WTC11 (cell line): ENCODE measurements at regions not wholly inside any gene's neighbourhood (a gene's known extent, or its start where the extent isn't known, plus 50 kb on each side); places are given as distances from the start of the nearest gene placed in this dataset.

Source experiments
- FOXK1 ChIP-seq: sonication (generic); formaldehyde crosslinking; IDR thresholded peaks from 2 replicates; pipeline ENCODE4 v1.8.0; 2022; ENCODE audit warnings: mild to moderate bottlenecking, moderate library complexity, missing genetic modification reagents
- JUN ChIP-seq: sonication (generic); formaldehyde crosslinking; IDR thresholded peaks from 2 replicates; pipeline ENCODE4 v1.8.0; 2023; ENCODE audit warnings: mild to moderate bottlenecking, missing genetic modification reagents
- RELA ChIP-seq: sonication (generic); formaldehyde crosslinking; IDR thresholded peaks from 2 replicates; pipeline ENCODE4 v1.8.1; 2022; ENCODE audit warnings: missing genetic modification reagents, mild to moderate bottlenecking, borderline replicate concordance
- ZBTB21 ChIP-seq: sonication (generic); formaldehyde crosslinking; IDR thresholded peaks from 2 replicates; pipeline ENCODE4 v1.8.1; 2023; ENCODE audit warnings: mild to moderate bottlenecking, missing genetic modification reagents, borderline replicate concordance
- ZNF263 ChIP-seq: sonication (generic); formaldehyde crosslinking; IDR thresholded peaks from 2 replicates; pipeline ENCODE4 v1.8.1; 2022; ENCODE audit warnings: low read depth, mild to moderate bottlenecking, moderate library complexity, missing genetic modification reagents
- ZNF416 ChIP-seq: fragments of 250-450 bp; sonication (Bioruptor Pico); IDR thresholded peaks from 2 replicates; pipeline ENCODE4 v1.9.0; 2021; ENCODE audit warnings: mild to moderate bottlenecking, inconsistent platforms
- TF ChIP-seq, protein P1 (sequence below): fragments of 200-600 bp; IDR thresholded peaks from 2 replicates; pipeline ENCODE4 v1.8.0; 2022; ENCODE audit warnings: antibody characterized with exemption
- TF ChIP-seq, protein P2 (sequence below): sonication (generic); formaldehyde crosslinking; IDR thresholded peaks from 2 replicates; pipeline ENCODE4 v1.8.0; 2022; ENCODE audit warnings: mild to moderate bottlenecking, missing genetic modification reagents
- TF ChIP-seq, protein P3 (sequence below): sonication (generic); formaldehyde crosslinking; IDR thresholded peaks from 2 replicates; pipeline ENCODE4 v1.8.0; 2023; ENCODE audit warnings: missing genetic modification reagents
- TF ChIP-seq, protein P4 (sequence below): sonication (generic); formaldehyde crosslinking; IDR thresholded peaks from 2 replicates; pipeline ENCODE4 v1.8.1; 2022; ENCODE audit warnings: low read depth, mild to moderate bottlenecking, moderate library complexity, missing genetic modification reagents, borderline replicate concordance

DNA sequence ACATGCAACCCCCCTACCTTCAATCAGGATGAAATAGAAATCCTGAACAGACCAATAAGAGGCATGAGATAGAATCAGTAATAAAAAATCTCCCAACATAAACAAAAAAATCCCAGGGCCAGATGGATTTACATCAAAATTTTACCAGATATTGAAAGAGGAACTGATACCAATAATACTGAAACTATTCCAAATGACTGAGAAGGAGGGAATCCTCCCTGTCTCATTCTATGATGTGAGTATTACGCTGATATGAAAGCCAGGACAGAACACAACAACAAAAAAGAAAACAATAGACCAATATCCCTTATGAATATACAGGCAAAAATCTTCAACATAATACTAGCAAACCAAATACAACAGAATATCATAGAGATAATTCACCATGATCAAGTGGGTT lies 109.0 kb upstream of the SMC2 start:
- TF ChIP-seq, protein P1, sequence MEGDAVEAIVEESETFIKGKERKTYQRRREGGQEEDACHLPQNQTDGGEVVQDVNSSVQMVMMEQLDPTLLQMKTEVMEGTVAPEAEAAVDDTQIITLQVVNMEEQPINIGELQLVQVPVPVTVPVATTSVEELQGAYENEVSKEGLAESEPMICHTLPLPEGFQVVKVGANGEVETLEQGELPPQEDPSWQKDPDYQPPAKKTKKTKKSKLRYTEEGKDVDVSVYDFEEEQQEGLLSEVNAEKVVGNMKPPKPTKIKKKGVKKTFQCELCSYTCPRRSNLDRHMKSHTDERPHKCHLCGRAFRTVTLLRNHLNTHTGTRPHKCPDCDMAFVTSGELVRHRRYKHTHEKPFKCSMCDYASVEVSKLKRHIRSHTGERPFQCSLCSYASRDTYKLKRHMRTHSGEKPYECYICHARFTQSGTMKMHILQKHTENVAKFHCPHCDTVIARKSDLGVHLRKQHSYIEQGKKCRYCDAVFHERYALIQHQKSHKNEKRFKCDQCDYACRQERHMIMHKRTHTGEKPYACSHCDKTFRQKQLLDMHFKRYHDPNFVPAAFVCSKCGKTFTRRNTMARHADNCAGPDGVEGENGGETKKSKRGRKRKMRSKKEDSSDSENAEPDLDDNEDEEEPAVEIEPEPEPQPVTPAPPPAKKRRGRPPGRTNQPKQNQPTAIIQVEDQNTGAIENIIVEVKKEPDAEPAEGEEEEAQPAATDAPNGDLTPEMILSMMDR: no peak
- TF ChIP-seq, protein P2, sequence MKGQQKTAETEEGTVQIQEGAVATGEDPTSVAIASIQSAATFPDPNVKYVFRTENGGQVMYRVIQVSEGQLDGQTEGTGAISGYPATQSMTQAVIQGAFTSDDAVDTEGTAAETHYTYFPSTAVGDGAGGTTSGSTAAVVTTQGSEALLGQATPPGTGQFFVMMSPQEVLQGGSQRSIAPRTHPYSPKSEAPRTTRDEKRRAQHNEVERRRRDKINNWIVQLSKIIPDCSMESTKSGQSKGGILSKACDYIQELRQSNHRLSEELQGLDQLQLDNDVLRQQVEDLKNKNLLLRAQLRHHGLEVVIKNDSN: no peak
- no peak for TF ChIP-seq JUN (CRISPR knock-in tag)
- no peak for TF ChIP-seq FOXK1
- TF ChIP-seq, protein P3, sequence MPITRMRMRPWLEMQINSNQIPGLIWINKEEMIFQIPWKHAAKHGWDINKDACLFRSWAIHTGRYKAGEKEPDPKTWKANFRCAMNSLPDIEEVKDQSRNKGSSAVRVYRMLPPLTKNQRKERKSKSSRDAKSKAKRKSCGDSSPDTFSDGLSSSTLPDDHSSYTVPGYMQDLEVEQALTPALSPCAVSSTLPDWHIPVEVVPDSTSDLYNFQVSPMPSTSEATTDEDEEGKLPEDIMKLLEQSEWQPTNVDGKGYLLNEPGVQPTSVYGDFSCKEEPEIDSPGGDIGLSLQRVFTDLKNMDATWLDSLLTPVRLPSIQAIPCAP (CRISPR knock-in tag): no peak
- TF ChIP-seq ZNF263: no peak
- TF ChIP-seq, protein P4, sequence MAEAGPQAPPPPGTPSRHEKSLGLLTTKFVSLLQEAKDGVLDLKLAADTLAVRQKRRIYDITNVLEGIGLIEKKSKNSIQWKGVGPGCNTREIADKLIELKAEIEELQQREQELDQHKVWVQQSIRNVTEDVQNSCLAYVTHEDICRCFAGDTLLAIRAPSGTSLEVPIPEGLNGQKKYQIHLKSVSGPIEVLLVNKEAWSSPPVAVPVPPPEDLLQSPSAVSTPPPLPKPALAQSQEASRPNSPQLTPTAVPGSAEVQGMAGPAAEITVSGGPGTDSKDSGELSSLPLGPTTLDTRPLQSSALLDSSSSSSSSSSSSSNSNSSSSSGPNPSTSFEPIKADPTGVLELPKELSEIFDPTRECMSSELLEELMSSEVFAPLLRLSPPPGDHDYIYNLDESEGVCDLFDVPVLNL: no peak
- no peak for TF ChIP-seq ZBTB21 (CRISPR knock-in tag)
- TF ChIP-seq RELA: no peak
- TF ChIP-seq ZNF416: no peak
